CD14-positive monocyte (primary cell): ENCODE measurements at regions not wholly inside any gene's neighbourhood (a gene's known extent, or its start where the extent isn't known, plus 50 kb on each side); places are given as distances from the start of the nearest gene placed in this dataset.

Experiments used
- DNase-seq, 3 donors: peaks; one replicate each; pipeline ENCODE4 v3.0.0-alpha.2; 2011 to 2022
- H2AFZ ChIP-seq: 2 replicates; pipeline ENCODE4 v1.6.0; 2012; ENCODE audit warnings: mild to moderate bottlenecking, low read depth, low read length, inconsistent platforms; ENCODE audit not compliant: insufficient read depth, poor library complexity, severe bottlenecking
- H3K27ac ChIP-seq, 2 donors: 1 replicate in 1 of 2; 2 replicates in 1 of 2; pipeline ENCODE4 v1.5.1; 2012 to 2013; ENCODE audit warnings: low read length in 2 of 2, control low read depth in 1 of 2, inconsistent platforms in 1 of 2, low read depth in 1 of 2, mild to moderate bottlenecking in 1 of 2
- H3K27me3 ChIP-seq, 2 donors: one replicate each; pipeline versions ENCODE4 v1.6.0 to v1.6.1; 2011 to 2013; ENCODE audit warnings: low read length in 2 of 2; ENCODE audit not compliant: control insufficient read depth in 2 of 2, insufficient read depth in 2 of 2
- H3K36me3 ChIP-seq, 2 donors: replicated peaks in 1 of 2; 1 replicate in 1 of 2; 2 replicates in 1 of 2; pipeline versions ENCODE4 v1.5.1 to v1.6.1; 2012 to 2013; ENCODE audit warnings: low read length in 2 of 2, control low read depth in 1 of 2, inconsistent platforms in 1 of 2, mild to moderate bottlenecking in 1 of 2; ENCODE audit not compliant: insufficient read depth in 2 of 2, control insufficient read depth in 1 of 2
- H3K4me1 ChIP-seq, 2 donors: 1 replicate in 1 of 2; 2 replicates in 1 of 2; pipeline versions ENCODE4 v1.5.1 to v1.6.1; 2012 to 2013; ENCODE audit warnings: low read length in 2 of 2, control low read depth in 1 of 2, inconsistent platforms in 1 of 2, mild to moderate bottlenecking in 1 of 2, moderate library complexity in 1 of 2; ENCODE audit not compliant: insufficient read depth in 2 of 2, control insufficient read depth in 1 of 2
- H3K4me2 ChIP-seq: replicated peaks from 2 replicates; pipeline ENCODE3; 2012; ENCODE audit warnings: low read length, moderate library complexity, mild to moderate bottlenecking; ENCODE audit not compliant: poor library complexity, severe bottlenecking; ENCODE audit errors: extremely low read depth
- H3K4me3 ChIP-seq, 3 experiments: fragments of 200-600 bp in 1 of 3; sonication (generic) in 1 of 3; replicated peaks in 1 of 3; 1 replicate in 2 of 3; 2 replicates in 1 of 3; pipeline ENCODE4 v1.5.1; 2011 to 2013; ENCODE audit warnings: low read length in 3 of 3, mild to moderate bottlenecking in 3 of 3, control low read depth in 2 of 3, low read depth in 2 of 3, inconsistent platforms in 1 of 3, moderate library complexity in 1 of 3
- H3K79me2 ChIP-seq: 2 replicates; pipeline ENCODE4 v1.6.0; 2012; ENCODE audit warnings: mild to moderate bottlenecking, control low read depth, inconsistent platforms, low read length, moderate library complexity; ENCODE audit not compliant: insufficient read depth
- H3K9ac ChIP-seq: 2 replicates; pipeline ENCODE4 v1.6.0; 2017; ENCODE audit warnings: low read length, mild to moderate bottlenecking; ENCODE audit not compliant: insufficient read depth, poor library complexity, severe bottlenecking
- H3K9me3 ChIP-seq, 2 donors: replicated peaks in 1 of 2; 1 replicate in 1 of 2; 2 replicates in 1 of 2; pipeline versions ENCODE4 v1.5.1 to v1.6.1; 2012 to 2013; ENCODE audit warnings: low read length in 2 of 2, control low read depth in 1 of 2; ENCODE audit not compliant: control insufficient read depth in 1 of 2, insufficient read depth in 1 of 2
- H4K20me1 ChIP-seq: 2 replicates; pipeline ENCODE4 v1.6.0; 2012; ENCODE audit warnings: mild to moderate bottlenecking, low read length, control low read depth, moderate library complexity; ENCODE audit not compliant: insufficient read depth
- H3K27ac Mint-ChIP-seq, 7 donors: one replicate each; pipeline ENCODE4 v1.8.0; 2020; ENCODE audit warnings: mild to moderate bottlenecking in 7 of 7, mixed read lengths in 7 of 7, moderate library complexity in 6 of 7, inconsistent platforms in 2 of 7
- H3K27me3 Mint-ChIP-seq, 3 donors: one replicate each; pipeline ENCODE4 v1.8.0; 2021 to 2022; ENCODE audit warnings: low read depth in 3 of 3, mild to moderate bottlenecking in 3 of 3, mixed read lengths in 3 of 3, moderate library complexity in 3 of 3, inconsistent platforms in 1 of 3
- H3K36me3 Mint-ChIP-seq, 2 donors: one replicate each; pipeline ENCODE4 v1.8.0; 2020; ENCODE audit warnings: mixed read lengths in 2 of 2, inconsistent platforms in 1 of 2, mild to moderate bottlenecking in 1 of 2
- H3K4me1 Mint-ChIP-seq: one replicate; pipeline ENCODE4 v1.8.0; 2020; ENCODE audit warnings: mild to moderate bottlenecking, mixed read lengths
- H3K4me3 Mint-ChIP-seq, 2 donors: one replicate each; pipeline ENCODE4 v1.8.0; 2020; ENCODE audit warnings: mild to moderate bottlenecking in 2 of 2, mixed read lengths in 2 of 2, moderate library complexity in 1 of 2
- H3K9me3 Mint-ChIP-seq, 7 donors: one replicate each; pipeline ENCODE4 v1.8.0; 2020 to 2022; ENCODE audit warnings: mixed read lengths in 7 of 7, mild to moderate bottlenecking in 6 of 7, moderate library complexity in 6 of 7, inconsistent platforms in 2 of 7
- WGBS: methylation state at CpG from one replicate; pipeline ENCODE4 v1.1.5; 2013; ENCODE audit warnings: missing lambda C conversion rate; ENCODE audit not compliant: insufficient coverage; 5-methylcytosine and 5-hydroxymethylcytosine counted together
- intact Hi-C, 2 donors: fragments of 100-400 bp; cut with micrococcal nuclease; formaldehyde crosslinking; loops; one replicate each; pipeline versions ENCODE4 v1.15.0 to v1.15.1; 2023
- TF ChIP-seq, protein P1 (sequence below): fragments of 200-600 bp; IDR thresholded peaks from one replicate; pipeline ENCODE4 v1.8.0; 2022; ENCODE audit warnings: antibody characterized with exemption, mild to moderate bottlenecking

DNA sequence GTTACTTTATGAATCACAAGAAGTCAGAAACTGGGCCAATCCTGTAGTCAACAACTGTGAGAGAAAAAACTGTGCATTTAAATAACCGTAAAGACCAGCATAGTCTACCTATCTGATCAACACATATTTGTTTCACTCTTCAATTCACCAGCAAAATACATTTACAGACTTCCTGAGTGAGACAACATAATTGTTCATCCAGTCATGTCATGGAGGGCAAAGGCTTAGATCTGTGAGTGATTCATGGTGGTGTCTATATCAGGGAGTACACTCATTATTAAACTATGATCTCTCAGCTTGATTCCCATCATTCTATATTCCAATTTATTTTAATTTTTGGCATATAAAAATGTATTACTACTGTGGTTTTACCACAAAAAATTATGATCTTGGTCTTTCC, 694.6 kb downstream of the DNAH5 start:
- H3K4me3 ChIP-seq, result no peak overlapping the region
- no peak overlapping the region for H2AFZ ChIP-seq
- no peak for DNase-seq
- H3K9ac ChIP-seq, result no peak overlapping the region
- intact Hi-C loops, result no loop called here
- no peaks in the 10 kb centered on the region for H3K27me3 ChIP-seq
- Mint-ChIP-seq H3K36me3 (no peaks in the 10 kb centered on the region), H3K4me3 (no peak overlapping the region), H3K27ac (no peak overlapping the region), H3K27me3 (no peaks in the 10 kb centered on the region), H3K9me3 (peaks cover 0 to 7% (median 0%) of the 10 kb centered on the region in 7 donors), H3K4me1 (peaks cover 10% of the 10 kb centered on the region)
- H3K4me1 ChIP-seq, result peaks cover 7% of the 10 kb centered on the region in 2 donors
- no peak overlapping the region for H3K27ac ChIP-seq
- H3K4me2 ChIP-seq, result no peak overlapping the region
- H3K36me3 ChIP-seq, result no peaks in the 10 kb centered on the region
- no peaks in the 10 kb centered on the region for H3K79me2 ChIP-seq
- H3K9me3 ChIP-seq, result no peaks in the 10 kb centered on the region
- no peaks in the 10 kb centered on the region for H4K20me1 ChIP-seq
- WGBS, result no CpG with 5 or more reads among the region's 1 CpG
- TF ChIP-seq, protein P1, sequence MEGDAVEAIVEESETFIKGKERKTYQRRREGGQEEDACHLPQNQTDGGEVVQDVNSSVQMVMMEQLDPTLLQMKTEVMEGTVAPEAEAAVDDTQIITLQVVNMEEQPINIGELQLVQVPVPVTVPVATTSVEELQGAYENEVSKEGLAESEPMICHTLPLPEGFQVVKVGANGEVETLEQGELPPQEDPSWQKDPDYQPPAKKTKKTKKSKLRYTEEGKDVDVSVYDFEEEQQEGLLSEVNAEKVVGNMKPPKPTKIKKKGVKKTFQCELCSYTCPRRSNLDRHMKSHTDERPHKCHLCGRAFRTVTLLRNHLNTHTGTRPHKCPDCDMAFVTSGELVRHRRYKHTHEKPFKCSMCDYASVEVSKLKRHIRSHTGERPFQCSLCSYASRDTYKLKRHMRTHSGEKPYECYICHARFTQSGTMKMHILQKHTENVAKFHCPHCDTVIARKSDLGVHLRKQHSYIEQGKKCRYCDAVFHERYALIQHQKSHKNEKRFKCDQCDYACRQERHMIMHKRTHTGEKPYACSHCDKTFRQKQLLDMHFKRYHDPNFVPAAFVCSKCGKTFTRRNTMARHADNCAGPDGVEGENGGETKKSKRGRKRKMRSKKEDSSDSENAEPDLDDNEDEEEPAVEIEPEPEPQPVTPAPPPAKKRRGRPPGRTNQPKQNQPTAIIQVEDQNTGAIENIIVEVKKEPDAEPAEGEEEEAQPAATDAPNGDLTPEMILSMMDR, result no peak

DNA sequence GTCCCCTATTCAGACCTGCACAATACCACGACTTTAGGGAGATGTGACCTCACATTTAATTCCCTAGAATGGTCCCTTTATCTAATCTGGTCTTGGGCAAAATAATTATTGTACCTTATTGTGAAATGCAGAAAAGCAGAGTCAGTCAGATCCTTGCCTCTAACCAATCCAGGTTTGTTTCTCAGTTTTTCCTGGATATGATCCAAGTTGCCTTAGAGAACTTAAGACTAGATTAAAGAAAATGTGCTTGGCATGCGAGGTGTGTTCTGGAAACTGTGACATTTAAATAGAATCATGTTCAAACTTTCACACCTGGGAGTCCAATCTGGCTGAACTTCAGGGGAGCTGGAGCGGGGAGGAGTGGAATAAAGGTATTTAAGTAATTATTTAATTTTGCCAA, 696.2 kb downstream of the DNAH5 start:
- Mint-ChIP-seq H3K27me3 (no peaks in the 10 kb centered on the region), H3K36me3 (no peaks in the 10 kb centered on the region), H3K9me3 (peaks cover 0 to 12% (median 4%) of the 10 kb centered on the region in 7 donors), H3K4me3 (no peak overlapping the region), H3K27ac (no peak overlapping the region), H3K4me1 (peaks cover 10% of the 10 kb centered on the region)
- no peak overlapping the region for H3K4me3 ChIP-seq
- H3K9me3 ChIP-seq, result peaks cover 0 to 8% of the 10 kb centered on the region in 2 donors
- H4K20me1 ChIP-seq, result no peaks in the 10 kb centered on the region
- H3K79me2 ChIP-seq, result no peaks in the 10 kb centered on the region
- intact Hi-C loops, result no loop called here
- H3K4me2 ChIP-seq, result no peak overlapping the region
- WGBS, result no CpG with 5 or more reads among the region's 3 CpGs
- TF ChIP-seq, protein P1, result no peak
- H3K27me3 ChIP-seq, result no peaks in the 10 kb centered on the region
- no peak overlapping the region for H3K27ac ChIP-seq
- H3K36me3 ChIP-seq, result no peaks in the 10 kb centered on the region
- no peak overlapping the region for H3K9ac ChIP-seq
- no peak for DNase-seq
- H3K4me1 ChIP-seq, result peaks cover 7% of the 10 kb centered on the region in 2 donors
- no peak overlapping the region for H2AFZ ChIP-seq
